Liver (tissue), 3 donors: ENCODE measurements at regions not wholly inside any gene's neighbourhood (a gene's known extent, or its start where the extent isn't known, plus 50 kb on each side); places are given as distances from the start of the nearest gene placed in this dataset.

Experiments
- CTCF ChIP-seq: fragments of 150-350 bp; IDR thresholded peaks from 2 replicates; pipeline ENCODE4 v1.5.1; 2017; ENCODE audit warnings: improper control_type of control experiment, low read depth, low read length; ENCODE audit not compliant: missing input control
- EGR1 ChIP-seq, 2 donors: IDR thresholded peaks; 2 replicates each; pipeline ENCODE4 v1.6.1; 2016 to 2018; ENCODE audit warnings: antibody characterized with exemption in 2 of 2, low read depth in 2 of 2
- HNF4A ChIP-seq, 2 donors: conservative IDR thresholded peaks; 2 replicates each; pipeline ENCODE4 v1.6.1; 2016; ENCODE audit warnings: antibody characterized with exemption in 2 of 2, mild to moderate bottlenecking in 2 of 2
- JUND ChIP-seq, 2 donors: IDR thresholded peaks; 2 replicates each; pipeline ENCODE4 v1.6.1; 2016; ENCODE audit warnings: antibody characterized with exemption in 2 of 2
- MAX ChIP-seq: IDR thresholded peaks from 2 replicates; pipeline ENCODE4 v1.6.1; 2016; ENCODE audit warnings: antibody characterized with exemption
- RAD21 ChIP-seq, 2 donors: IDR thresholded peaks; 2 replicates each; pipeline ENCODE4 v1.6.1; 2016; ENCODE audit warnings: antibody characterized with exemption in 2 of 2, mild to moderate bottlenecking in 2 of 2
- REST ChIP-seq: IDR thresholded peaks from 2 replicates; pipeline ENCODE4 v1.6.1; 2016; ENCODE audit warnings: antibody characterized with exemption, mild to moderate bottlenecking
- SP1 ChIP-seq: IDR thresholded peaks from 2 replicates; pipeline ENCODE4 v1.6.1; 2018; ENCODE audit warnings: antibody characterized with exemption, mild to moderate bottlenecking
- TAF1 ChIP-seq: conservative IDR thresholded peaks from 2 replicates; pipeline ENCODE4 v1.6.1; 2016; ENCODE audit warnings: antibody characterized with exemption, mild to moderate bottlenecking
- donor health status: healthy.
- donor health status: healthy.

- no peak for TF ChIP-seq CTCF
- TF ChIP-seq HNF4A (conservative IDR thresholded peaks at IDR 0.05), result no peak
- no peak for TF ChIP-seq MAX
- TF ChIP-seq EGR1 (IDR thresholded peaks at IDR 0.05; ENCODE audit: low read depth in 2 of 2), result no peak
- TF ChIP-seq RAD21 (IDR thresholded peaks at IDR 0.05), result no peak
- no peak for TF ChIP-seq SP1
- no peak for TF ChIP-seq TAF1
- no peak for TF ChIP-seq JUND (IDR thresholded peaks at IDR 0.05)
- no peak for TF ChIP-seq REST
These were observed 182.1 kb upstream of the ITGA1 start for GRCh38 chr5:52605317-52606313.
